IPS DF 6.9 (cell line): ENCODE measurements at regions not wholly inside any gene's neighbourhood (a gene's known extent, or its start where the extent isn't known, plus 50 kb on each side); places are given as distances from the start of the nearest gene placed in this dataset.

Experiments used
- DNase-seq: peaks from one replicate; pipeline ENCODE4 v3.0.0-alpha.2; 2013; ENCODE audit warnings: low read depth, low spot score
- H3K27ac ChIP-seq: one replicate; pipeline ENCODE4 v1.5.1; 2013; ENCODE audit warnings: low read length, control low read depth
- H3K27me3 ChIP-seq: 2 replicates; pipeline ENCODE4 v1.6.1; 2013; ENCODE audit warnings: mild to moderate bottlenecking, low read length; ENCODE audit not compliant: control insufficient read depth, insufficient read depth
- H3K36me3 ChIP-seq: 2 replicates; pipeline ENCODE4 v1.6.1; 2013; ENCODE audit warnings: low read length; ENCODE audit not compliant: control insufficient read depth, insufficient read depth
- H3K4me1 ChIP-seq: 2 replicates; pipeline ENCODE4 v1.6.1; 2013; ENCODE audit warnings: low read length; ENCODE audit not compliant: control insufficient read depth, insufficient read depth
- H3K4me3 ChIP-seq: 2 replicates; pipeline ENCODE4 v1.5.1; 2013; ENCODE audit warnings: mild to moderate bottlenecking, low read length
- H3K9me3 ChIP-seq: 2 replicates; pipeline ENCODE4 v1.6.1; 2013; ENCODE audit warnings: low read length, inconsistent platforms; ENCODE audit not compliant: control insufficient read depth, insufficient read depth
- WGBS: extraction: QIAGEN DNeasy Blood & Tissue Kit; methylation state at CpG from one replicate; pipeline ENCODE4 v1.1.7; 2013; ENCODE audit warnings: mixed read lengths, missing lambda C conversion rate; ENCODE audit not compliant: insufficient read length, insufficient coverage; 5-methylcytosine and 5-hydroxymethylcytosine counted together

- no peak for DNase-seq
- H3K4me3 ChIP-seq = no peak overlapping the region
- no CpG with 5 or more reads among the region's 4 CpGs for WGBS
- H3K9me3 ChIP-seq = no peaks in the 10 kb centered on the region
- H3K36me3 ChIP-seq = no peaks in the 10 kb centered on the region
- H3K27ac ChIP-seq = no peak overlapping the region
- H3K4me1 ChIP-seq = no peaks in the 10 kb centered on the region
- H3K27me3 ChIP-seq = no peaks in the 10 kb centered on the region
Measured at GRCh38 chr16:76665571-76666275, 388.5 kb downstream of the CNTNAP4 start.

GRCh38 chr16:76668207-76668725 lies 391.1 kb downstream of the CNTNAP4 start:
- Histone ChIP-seq H3K27me3 (no peaks in the 10 kb centered on the region), H3K27ac (no peak overlapping the region), H3K4me1 (no peaks in the 10 kb centered on the region), H3K36me3 (no peaks in the 10 kb centered on the region), H3K4me3 (no peak overlapping the region), H3K9me3 (no peaks in the 10 kb centered on the region; the same call in 1 of the 2 replicates)
- DNase-seq = no peak
- WGBS = no CpG with 5 or more reads among the region's 8 CpGs

- Histone ChIP-seq H3K36me3 (no peaks in the 10 kb centered on the region), H3K4me1 (no peaks in the 10 kb centered on the region), H3K9me3 (no peaks in the 10 kb centered on the region; the same call in 1 of the 2 replicates), H3K27me3 (no peaks in the 10 kb centered on the region), H3K27ac (no peak overlapping the region), H3K4me3 (no peak overlapping the region)
- no CpG with 5 or more reads among the region's 3 CpGs for WGBS
- DNase-seq = no peak
Measured at GRCh38 chr16:76669288-76669687, 392.1 kb downstream of the CNTNAP4 start.

GRCh38 chr16:76670125-76670857 lies 393.1 kb downstream of the CNTNAP4 start:
- no peak overlapping the region for H3K27ac ChIP-seq
- WGBS = no CpG with 5 or more reads among the region's 5 CpGs
- H3K4me3 ChIP-seq = no peak overlapping the region
- H3K27me3 ChIP-seq = no peaks in the 10 kb centered on the region
- no peaks in the 10 kb centered on the region; the same call in 1 of the 2 replicates for H3K9me3 ChIP-seq
- DNase-seq = no peak
- H3K36me3 ChIP-seq = no peaks in the 10 kb centered on the region
- H3K4me1 ChIP-seq = no peaks in the 10 kb centered on the region

- H3K27ac ChIP-seq = no peak overlapping the region
- H3K36me3 ChIP-seq = no peaks in the 10 kb centered on the region
- no peaks in the 10 kb centered on the region; the same call in 1 of the 2 replicates for H3K9me3 ChIP-seq
- H3K27me3 ChIP-seq = no peaks in the 10 kb centered on the region
- no CpG with 5 or more reads among the region's 1 CpG for whole genome bisulfite sequencing
- no peak overlapping the region for H3K4me3 ChIP-seq
- no peaks in the 10 kb centered on the region for H3K4me1 ChIP-seq
- DNase-seq = no peak
Measured at GRCh38 chr16:76676356-76676755, 399.2 kb downstream of the CNTNAP4 start.

GRCh38 chr16:76681296-76681695 lies 404.1 kb downstream of the CNTNAP4 start:
- no peak for DNase-seq
- H3K27ac ChIP-seq = no peak overlapping the region
- no CpG with 5 or more reads among the region's 4 CpGs for WGBS
- H3K9me3 ChIP-seq = no peaks in the 10 kb centered on the region; the same call in 1 of the 2 replicates
- H3K4me3 ChIP-seq = no peak overlapping the region
- H3K36me3 ChIP-seq = no peaks in the 10 kb centered on the region
- no peaks in the 10 kb centered on the region for H3K27me3 ChIP-seq
- H3K4me1 ChIP-seq = no peaks in the 10 kb centered on the region

- Histone ChIP-seq H3K36me3 (no peaks in the 10 kb centered on the region), H3K9me3 (no peaks in the 10 kb centered on the region; the same call in 1 of the 2 replicates), H3K4me3 (no peak overlapping the region), H3K27ac (no peak overlapping the region), H3K4me1 (no peaks in the 10 kb centered on the region), H3K27me3 (no peaks in the 10 kb centered on the region)
- no CpG with 5 or more reads among the region's 4 CpGs for WGBS
- no peak for DNase-seq
Measured at GRCh38 chr16:76683051-76683450, 405.9 kb downstream of the CNTNAP4 start.

GRCh38 chr16:76696876-76697275 lies 419.7 kb downstream of the CNTNAP4 start:
- H3K36me3 ChIP-seq = no peaks in the 10 kb centered on the region
- no peak overlapping the region for H3K27ac ChIP-seq
- no CpG with 5 or more reads among the region's 2 CpGs for WGBS
- no peaks in the 10 kb centered on the region for H3K4me1 ChIP-seq
- H3K9me3 ChIP-seq = no peaks in the 10 kb centered on the region
- no peak for DNase-seq
- H3K27me3 ChIP-seq = no peaks in the 10 kb centered on the region
- no peak overlapping the region for H3K4me3 ChIP-seq

- Histone ChIP-seq H3K4me1 (no peaks in the 10 kb centered on the region), H3K36me3 (no peaks in the 10 kb centered on the region), H3K4me3 (no peak overlapping the region), H3K27me3 (no peaks in the 10 kb centered on the region), H3K9me3 (peaks cover 2% of the 10 kb centered on the region; the same call in 1 of the 2 replicates), H3K27ac (no peak overlapping the region)
- no peak for DNase-seq
Measured at GRCh38 chr16:76705892-76706291, 428.7 kb downstream of the CNTNAP4 start.

GRCh38 chr16:76713191-76713590 lies 436.0 kb downstream of the CNTNAP4 start:
- H3K4me1 ChIP-seq = no peaks in the 10 kb centered on the region
- no peaks in the 10 kb centered on the region for H3K27me3 ChIP-seq
- no peak overlapping the region for H3K27ac ChIP-seq
- peaks cover 3% of the 10 kb centered on the region; the same call in 1 of the 2 replicates for H3K9me3 ChIP-seq
- H3K36me3 ChIP-seq = no peaks in the 10 kb centered on the region
- no CpG with 5 or more reads among the region's 1 CpG for WGBS
- no peak for DNase-seq
- no peak overlapping the region for H3K4me3 ChIP-seq
